HG03432 (cell line): ENCODE measurements at regions not wholly inside any gene's neighbourhood (a gene's known extent, or its start where the extent isn't known, plus 50 kb on each side); places are given as distances from the start of the nearest gene placed in this dataset.
"Not testable (repeated sequence)": the region's sequence is repeated elsewhere in the genome, so short reads cannot be mapped to it uniquely, and the experiment has no call there.

Experiments used
- ATAC-seq: cut with Tn5 transposase; IDR thresholded peaks from one replicate; pipeline ENCODE4 v1.9.1; 2021; ENCODE audit warnings: mild to moderate bottlenecking, moderate library complexity; ENCODE audit not compliant: unreplicated experiment

GRCh38 chr21:15199414-15200383 is 134.9 kb upstream of the NRIP1 start:
- no peak for ATAC-seq

- ATAC-seq, result no peak
These were observed 138.9 kb upstream of the NRIP1 start for GRCh38 chr21:15203740-15204139.

- ATAC-seq, result no peak
These were observed 139.6 kb upstream of the NRIP1 start for GRCh38 chr21:15204140-15204969.

- ATAC-seq, result no peak
These were observed 140.1 kb upstream of the NRIP1 start for GRCh38 chr21:15204970-15205286.

- ATAC-seq, result peak; percentile 87
These were observed 141.7 kb upstream of the NRIP1 start for GRCh38 chr21:15206514-15206913.

- no peak for ATAC-seq
These were observed 142.4 kb upstream of the NRIP1 start for GRCh38 chr21:15207231-15207630.

GRCh38 chr21:15207635-15208370 is 143.0 kb upstream of the NRIP1 start:
- ATAC-seq, result no peak

GRCh38 chr21:15208786-15209185 is 144.0 kb upstream of the NRIP1 start:
- ATAC-seq, result no peak

GRCh38 chr21:15209224-15209623 is 144.4 kb upstream of the NRIP1 start:
- ATAC-seq, result no peak

GRCh38 chr21:15210235-15210678 is 145.5 kb upstream of the NRIP1 start:
- no peak for ATAC-seq

GRCh38 chr21:15211491-15212133 is 146.8 kb upstream of the NRIP1 start:
- ATAC-seq, result no peak

- no peak for ATAC-seq
These were observed 147.4 kb upstream of the NRIP1 start for GRCh38 chr21:15212206-15212605.

GRCh38 chr21:15218476-15218875 is 153.7 kb upstream of the NRIP1 start:
- not testable (repeated sequence) for ATAC-seq

- no peak for ATAC-seq
These were observed 154.2 kb upstream of the NRIP1 start for GRCh38 chr21:15219039-15219438.

GRCh38 chr21:15219894-15220293 is 155.1 kb upstream of the NRIP1 start:
- ATAC-seq, result no peak

- ATAC-seq, result no peak
These were observed 157.1 kb upstream of the NRIP1 start for GRCh38 chr21:15221799-15222386.

GRCh38 chr21:15222707-15223106 is 157.9 kb upstream of the NRIP1 start:
- ATAC-seq, result no peak

- no peak for ATAC-seq
These were observed 159.7 kb upstream of the NRIP1 start for GRCh38 chr21:15224346-15225086.

- no peak for ATAC-seq
These were observed 163.1 kb upstream of the NRIP1 start for GRCh38 chr21:15227919-15228318.

- ATAC-seq, result no peak
These were observed 164.6 kb upstream of the NRIP1 start for GRCh38 chr21:15229390-15229789.
